DOHH2 (cell line): ENCODE measurements at regions not wholly inside any gene's neighbourhood (a gene's known extent, or its start where the extent isn't known, plus 50 kb on each side); places are given as distances from the start of the nearest gene placed in this dataset.

Source experiments
- H3F3A ChIP-seq: fragments of 200-600 bp; sonication (generic), shearing (Covaris generic); 2 replicates; pipeline ENCODE4 v1.6.0; 2016; ENCODE audit warnings: antibody characterized with exemption, mild to moderate bottlenecking; ENCODE audit not compliant: control insufficient read depth, insufficient read depth
- H3K27ac ChIP-seq: fragments of 200-600 bp; sonication (generic); 2 replicates; pipeline ENCODE4 v1.5.1; 2014; ENCODE audit warnings: low read depth, mild to moderate bottlenecking, low read length, moderate library complexity
- H3K27me3 ChIP-seq: fragments of 200-600 bp; sonication (generic); 2 replicates; pipeline ENCODE4 v1.6.1; 2014; ENCODE audit warnings: mild to moderate bottlenecking, low read length, mixed read lengths; ENCODE audit not compliant: control insufficient read depth
- H3K36me3 ChIP-seq: fragments of 200-600 bp; sonication (generic); 2 replicates; pipeline ENCODE4 v1.6.1; 2014; ENCODE audit warnings: mild to moderate bottlenecking, low read length, moderate library complexity, mixed read lengths; ENCODE audit not compliant: control insufficient read depth
- H3K4me1 ChIP-seq: fragments of 200-600 bp; sonication (generic); 2 replicates; pipeline ENCODE4 v1.6.1; 2014; ENCODE audit warnings: mild to moderate bottlenecking, low read length, mixed read lengths; ENCODE audit not compliant: control insufficient read depth
- H3K4me2 ChIP-seq: fragments of 200-600 bp; sonication (generic); 2 replicates; pipeline ENCODE4 v1.6.0; 2014; ENCODE audit warnings: mild to moderate bottlenecking, low read length, moderate library complexity
- H3K4me3 ChIP-seq: fragments of 200-600 bp; sonication (generic); 2 replicates; pipeline ENCODE4 v1.5.1; 2014; ENCODE audit warnings: mild to moderate bottlenecking, low read length, mixed read lengths
- H3K79me2 ChIP-seq: fragments of 200-600 bp; sonication (generic); 2 replicates; pipeline ENCODE4 v1.6.1; 2014; ENCODE audit warnings: mild to moderate bottlenecking, low read length, mixed read lengths; ENCODE audit not compliant: control insufficient read depth
- H3K9me2 ChIP-seq: fragments of 200-600 bp; sonication (generic); replicated peaks from 2 replicates; pipeline ENCODE4 v1.6.1; 2014; ENCODE audit warnings: mild to moderate bottlenecking, low read length, mixed read lengths; ENCODE audit not compliant: control insufficient read depth
- H3K9me3 ChIP-seq: fragments of 200-600 bp; sonication (generic); 2 replicates; pipeline ENCODE4 v1.6.1; 2014; ENCODE audit warnings: antibody characterized with exemption, low read length, mixed read lengths; ENCODE audit not compliant: control insufficient read depth, insufficient read depth
- H4K20me1 ChIP-seq: fragments of 200-600 bp; sonication (generic); 2 replicates; pipeline ENCODE4 v1.6.0; 2014; ENCODE audit warnings: low read depth, mild to moderate bottlenecking, antibody characterized with exemption, low read length, moderate library complexity; ENCODE audit not compliant: control insufficient read depth, insufficient read depth
- CTCF ChIP-seq: fragments of 200-600 bp; sonication (generic); IDR thresholded peaks from one replicate; pipeline ENCODE4 v1.5.1; 2014; ENCODE audit warnings: antibody characterized with exemption, mild to moderate bottlenecking, low read depth, low read length; ENCODE audit not compliant: poor library complexity, severe bottlenecking
- EZH2phosphoT487 ChIP-seq: fragments of 200-600 bp; sonication (generic); IDR thresholded peaks from 2 replicates; pipeline ENCODE4 v1.6.1; 2017; ENCODE audit warnings: borderline replicate concordance, mild to moderate bottlenecking, antibody characterized with exemption, low read length, moderate library complexity, mixed read lengths

- H3K79me2 ChIP-seq = peaks cover 7% of the 10 kb centered on the region
- H3F3A ChIP-seq = peaks cover 19% of the 10 kb centered on the region
- TF ChIP-seq EZH2phosphoT487 (no peak), CTCF (peak; percentile 18)
- H4K20me1 ChIP-seq = no peaks in the 10 kb centered on the region
- H3K9me3 ChIP-seq = no peaks in the 10 kb centered on the region
- H3K36me3 ChIP-seq = no peaks in the 10 kb centered on the region
- no peaks in the 10 kb centered on the region for H3K27me3 ChIP-seq
- peak overlapping the region; percentile 67 for H3K4me3 ChIP-seq
- peak overlapping the region; percentile 89 for H3K4me2 ChIP-seq
- H3K4me1 ChIP-seq = peaks cover 95% of the 10 kb centered on the region
- H3K27ac ChIP-seq = peak overlapping the region; percentile 90
- no peaks in the 10 kb centered on the region for H3K9me2 ChIP-seq
Measured at GRCh38 chr6:159114569-159114968, 54.6 kb upstream of the FNDC1 start.

- peaks cover 7% of the 10 kb centered on the region for H3K79me2 ChIP-seq
- H3F3A ChIP-seq = peaks cover 30% of the 10 kb centered on the region
- H3K9me3 ChIP-seq = no peaks in the 10 kb centered on the region
- no peak overlapping the region for H3K4me3 ChIP-seq
- no peak for TF ChIP-seq EZH2phosphoT487
- TF ChIP-seq CTCF = no peak
- no peaks in the 10 kb centered on the region for H3K9me2 ChIP-seq
- peaks cover 95% of the 10 kb centered on the region for H3K4me1 ChIP-seq
- no peak overlapping the region for H3K27ac ChIP-seq
- H3K36me3 ChIP-seq = no peaks in the 10 kb centered on the region
- no peaks in the 10 kb centered on the region for H3K27me3 ChIP-seq
- 0 out of 2 replicates have a peak overlapping the region, but pooled peaks have one; percentile 89 for H3K4me2 ChIP-seq
- no peaks in the 10 kb centered on the region for H4K20me1 ChIP-seq
Measured at GRCh38 chr6:159113223-159113622, 56.0 kb upstream of the FNDC1 start.

GRCh38 chr6:159112714-159113113 lies 56.5 kb upstream of the FNDC1 start:
- no peak for TF ChIP-seq CTCF
- no peak for TF ChIP-seq EZH2phosphoT487
- no peaks in the 10 kb centered on the region for H3K36me3 ChIP-seq
- H3K4me2 ChIP-seq = no peak overlapping the region
- H3K9me3 ChIP-seq = no peaks in the 10 kb centered on the region
- no peaks in the 10 kb centered on the region for H3K27me3 ChIP-seq
- H3K4me3 ChIP-seq = no peak overlapping the region
- peaks cover 7% of the 10 kb centered on the region for H3K79me2 ChIP-seq
- H3K9me2 ChIP-seq = no peaks in the 10 kb centered on the region
- H3K27ac ChIP-seq = no peak overlapping the region
- no peaks in the 10 kb centered on the region for H4K20me1 ChIP-seq
- H3F3A ChIP-seq = peaks cover 35% of the 10 kb centered on the region
- H3K4me1 ChIP-seq = peaks cover 95% of the 10 kb centered on the region
